ENCODE measurements at regions not wholly inside any gene's neighbourhood (a gene's known extent, or its start where the extent isn't known, plus 50 kb on each side); places are given as distances from the start of the nearest gene placed in this dataset.

DNA sequence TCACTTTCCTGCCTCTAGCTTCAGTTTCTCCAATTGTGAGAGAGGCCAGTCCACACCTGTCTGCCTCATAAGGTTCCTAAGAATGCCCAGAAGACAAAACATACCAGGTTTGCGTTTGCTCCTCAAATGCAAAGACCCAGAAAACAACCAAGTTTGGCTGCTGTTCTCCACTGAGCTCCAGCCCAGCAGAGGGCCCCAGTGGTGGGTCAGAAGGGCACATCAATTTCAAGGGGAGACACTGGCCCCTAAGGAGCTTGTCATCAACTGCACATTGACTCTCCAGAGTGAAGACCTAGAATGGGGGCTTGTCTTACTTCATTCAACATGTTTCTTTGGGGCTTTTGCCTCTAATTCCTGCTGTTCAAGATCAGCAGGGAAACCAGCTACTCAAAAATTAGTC lies 127.9 kb upstream of the SLC6A11 start:
- CTCF ChIA-PET, result no interaction called here
- POLR2A ChIA-PET, result no interaction called here
- Mint-ChIP-seq H3K27ac (ENCODE audit: low read depth, unreplicated experiment) (no peak overlapping the region), H3K9me3 (ENCODE audit: unreplicated experiment) (no peaks in the 10 kb centered on the region), H3K4me3 (ENCODE audit: unreplicated experiment) (no peak overlapping the region), H3K4me1 (ENCODE audit: insufficient read depth, unreplicated experiment) (no peaks in the 10 kb centered on the region), H3K36me3 (ENCODE audit: insufficient read depth, unreplicated experiment) (no peaks in the 10 kb centered on the region), H3K27me3 (ENCODE audit: insufficient read depth, unreplicated experiment) (peaks cover 45% of the 10 kb centered on the region)
- intact Hi-C loops (cut with micrococcal nuclease), result no loop called here
- TF ChIP-seq, protein P1, sequence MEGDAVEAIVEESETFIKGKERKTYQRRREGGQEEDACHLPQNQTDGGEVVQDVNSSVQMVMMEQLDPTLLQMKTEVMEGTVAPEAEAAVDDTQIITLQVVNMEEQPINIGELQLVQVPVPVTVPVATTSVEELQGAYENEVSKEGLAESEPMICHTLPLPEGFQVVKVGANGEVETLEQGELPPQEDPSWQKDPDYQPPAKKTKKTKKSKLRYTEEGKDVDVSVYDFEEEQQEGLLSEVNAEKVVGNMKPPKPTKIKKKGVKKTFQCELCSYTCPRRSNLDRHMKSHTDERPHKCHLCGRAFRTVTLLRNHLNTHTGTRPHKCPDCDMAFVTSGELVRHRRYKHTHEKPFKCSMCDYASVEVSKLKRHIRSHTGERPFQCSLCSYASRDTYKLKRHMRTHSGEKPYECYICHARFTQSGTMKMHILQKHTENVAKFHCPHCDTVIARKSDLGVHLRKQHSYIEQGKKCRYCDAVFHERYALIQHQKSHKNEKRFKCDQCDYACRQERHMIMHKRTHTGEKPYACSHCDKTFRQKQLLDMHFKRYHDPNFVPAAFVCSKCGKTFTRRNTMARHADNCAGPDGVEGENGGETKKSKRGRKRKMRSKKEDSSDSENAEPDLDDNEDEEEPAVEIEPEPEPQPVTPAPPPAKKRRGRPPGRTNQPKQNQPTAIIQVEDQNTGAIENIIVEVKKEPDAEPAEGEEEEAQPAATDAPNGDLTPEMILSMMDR (IDR thresholded peaks at IDR 0.05; ENCODE audit: unreplicated experiment), result no peak
- DNase-seq (ENCODE audit: unreplicated experiment), result no peak
- no TSS peak for BruUV-seq (replicated peaks)

DNA sequence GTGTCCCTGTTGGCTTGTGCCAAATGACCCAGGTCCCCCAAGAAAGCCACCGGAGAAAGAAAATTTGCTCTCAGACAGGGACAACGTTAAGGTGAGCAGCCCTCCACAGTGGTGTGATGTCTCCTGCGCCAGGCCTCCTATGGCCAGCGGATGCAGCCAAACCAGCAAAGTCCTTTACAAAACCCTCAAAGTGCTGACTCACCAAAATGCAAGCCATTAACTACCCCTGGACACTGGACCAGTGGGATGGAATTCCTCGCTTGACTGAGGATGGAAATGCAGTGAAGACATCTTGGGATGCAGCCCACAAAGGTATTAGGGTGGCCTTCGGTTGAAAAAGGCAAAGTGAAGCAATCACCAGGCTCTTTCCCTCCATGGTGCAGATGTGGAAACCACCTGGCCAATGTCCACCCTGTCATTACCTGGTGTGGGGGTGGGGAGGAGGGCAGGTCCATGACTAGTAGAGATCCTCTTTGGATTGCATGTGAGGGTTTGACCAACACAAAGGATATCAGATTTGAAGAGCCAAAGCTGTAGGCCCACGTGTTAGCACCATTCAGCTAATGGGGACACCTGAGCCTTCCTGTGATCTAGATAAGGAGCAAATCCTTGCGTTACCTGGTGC lies 127.4 kb upstream of the SLC6A11 start:
- no peak for DNase-seq (ENCODE audit: unreplicated experiment)
- H3K36me3 Mint-ChIP-seq (ENCODE audit: insufficient read depth, unreplicated experiment), result no peaks in the 10 kb centered on the region
- no TSS peak for BruUV-seq (replicated peaks)
- ChIA-PET CTCF (interaction anchor here (0.8 kb wide), 1 partner anchor 21 kb away, joined by 4 read pairs; no protein-coding TSS in a partner anchor), POLR2A (no interaction called here)
- no peak overlapping the region for H3K27ac Mint-ChIP-seq (ENCODE audit: low read depth, unreplicated experiment)
- H3K4me1 Mint-ChIP-seq (ENCODE audit: insufficient read depth, unreplicated experiment), result no peaks in the 10 kb centered on the region
- H3K4me3 Mint-ChIP-seq (ENCODE audit: unreplicated experiment), result no peak overlapping the region
- H3K27me3 Mint-ChIP-seq (ENCODE audit: insufficient read depth, unreplicated experiment), result peaks cover 43% of the 10 kb centered on the region
- intact Hi-C loops (cut with micrococcal nuclease), result no loop called here
- TF ChIP-seq, protein P1 (IDR thresholded peaks at IDR 0.05; ENCODE audit: unreplicated experiment), result no peak
- H3K9me3 Mint-ChIP-seq (ENCODE audit: unreplicated experiment), result no peaks in the 10 kb centered on the region

DNA sequence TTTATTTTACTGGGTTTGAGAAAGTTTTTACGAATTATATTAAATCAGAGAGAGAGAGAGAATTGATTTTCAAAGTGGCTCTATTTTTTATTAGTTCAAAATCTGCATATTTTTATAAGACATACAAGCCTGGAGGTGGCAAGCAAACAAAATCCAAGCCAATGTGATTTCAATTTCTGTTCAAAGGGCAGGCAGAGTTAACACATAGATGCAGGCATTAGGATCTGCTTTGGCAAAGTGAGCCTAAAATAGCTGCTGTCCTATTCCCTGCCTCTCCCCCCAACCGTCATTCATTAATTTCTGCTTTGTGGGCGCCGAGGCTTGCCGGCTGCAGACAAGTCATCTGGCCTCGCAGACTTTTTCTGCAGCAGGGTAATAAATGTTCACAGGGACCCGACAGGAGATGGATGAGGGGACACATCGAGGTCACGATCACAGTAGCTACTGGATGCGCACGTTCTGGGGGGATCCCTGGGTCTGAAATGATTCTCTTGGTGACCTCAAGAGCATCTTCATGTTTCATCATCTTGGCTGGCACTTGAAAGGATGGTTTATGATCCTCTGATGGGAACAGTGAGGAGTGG lies 123.9 kb upstream of the SLC6A11 start:
- Mint-ChIP-seq H3K36me3 (ENCODE audit: insufficient read depth, unreplicated experiment) (no peaks in the 10 kb centered on the region), H3K27ac (ENCODE audit: low read depth, unreplicated experiment) (no peak overlapping the region), H3K27me3 (ENCODE audit: insufficient read depth, unreplicated experiment) (peaks cover 43% of the 10 kb centered on the region), H3K4me1 (ENCODE audit: insufficient read depth, unreplicated experiment) (no peaks in the 10 kb centered on the region), H3K9me3 (ENCODE audit: unreplicated experiment) (no peaks in the 10 kb centered on the region), H3K4me3 (ENCODE audit: unreplicated experiment) (no peak overlapping the region)
- ChIA-PET POLR2A (interaction anchor here (0.5 kb wide), 1 partner anchor 372 kb away, joined by 3 read pairs; no protein-coding TSS in a partner anchor), CTCF (no interaction called here)
- intact Hi-C loops (cut with micrococcal nuclease), result no loop called here
- BruUV-seq (replicated peaks), result no TSS peak
- no peak for DNase-seq (ENCODE audit: unreplicated experiment)
- TF ChIP-seq, protein P1 (IDR thresholded peaks at IDR 0.05; ENCODE audit: unreplicated experiment), result no peak

DNA sequence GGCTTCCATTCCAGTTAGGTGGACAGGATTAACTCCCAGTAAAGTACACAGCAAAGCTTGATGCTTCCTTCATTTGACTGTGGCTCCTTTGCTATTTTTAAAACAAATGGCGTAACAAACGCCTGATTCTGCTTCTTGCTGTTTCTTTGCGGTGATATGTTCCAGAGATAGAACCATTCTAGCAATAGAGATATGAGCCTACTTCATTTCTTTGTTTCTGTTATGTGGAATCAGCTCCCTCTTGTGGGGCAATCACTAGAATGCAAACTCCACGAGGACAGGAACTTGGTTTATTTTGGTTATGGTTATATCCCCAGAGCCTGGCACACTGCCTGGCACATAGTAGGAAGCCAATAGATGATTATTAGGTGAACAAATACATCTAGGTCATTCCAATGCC lies 122.6 kb upstream of the SLC6A11 start:
- H3K9me3 Mint-ChIP-seq (ENCODE audit: unreplicated experiment), result no peaks in the 10 kb centered on the region

More for the DNA sequence above, 122.6 kb upstream of the SLC6A11 start:
- intact Hi-C loops (cut with micrococcal nuclease), result no loop called here
- Mint-ChIP-seq H3K27me3 (ENCODE audit: insufficient read depth, unreplicated experiment) (peaks cover 56% of the 10 kb centered on the region), H3K27ac (ENCODE audit: low read depth, unreplicated experiment) (no peak overlapping the region), H3K36me3 (ENCODE audit: insufficient read depth, unreplicated experiment) (no peaks in the 10 kb centered on the region), H3K4me3 (ENCODE audit: unreplicated experiment) (no peak overlapping the region), H3K4me1 (ENCODE audit: insufficient read depth, unreplicated experiment) (no peaks in the 10 kb centered on the region)
- TF ChIP-seq, protein P1 (IDR thresholded peaks at IDR 0.05; ENCODE audit: unreplicated experiment), result no peak
- ChIA-PET POLR2A (no interaction called here), CTCF (no interaction called here)
- no TSS peak for BruUV-seq (replicated peaks)
- peak; percentile 17 for DNase-seq (ENCODE audit: unreplicated experiment)

Measured in MCF 10A (cell line).